ENCODE measurements at regions not wholly inside any gene's neighbourhood (a gene's known extent, or its start where the extent isn't known, plus 50 kb on each side); places are given as distances from the start of the nearest gene placed in this dataset.

- POLR2A ChIA-PET = no interaction called here
- Histone ChIP-seq H3K27me3 (ENCODE audit: insufficient read depth, low read length) (peaks cover 52% of the 10 kb centered on the region), H2AFZ (ENCODE audit: low read depth, low read length, poor library complexity, severe bottlenecking) (no peak overlapping the region), H3K36me3 (ENCODE audit: control insufficient read depth in 1 of 2, insufficient read depth in 2 of 2, low read length in 2 of 2) (no peaks in the 10 kb centered on the region), H4K20me1 (ENCODE audit: insufficient read depth) (no peaks in the 10 kb centered on the region), H3K9me2 (ENCODE audit: insufficient read depth) (no peaks in the 10 kb centered on the region), H3K9me3 (ENCODE audit: control insufficient read depth in 1 of 2, insufficient read depth in 1 of 2, low read depth in 1 of 2, low read length in 2 of 2) (no peaks in the 10 kb centered on the region), H3K4me3 (replicated peaks in 1 of 2; ENCODE audit: low read depth in 1 of 2, low read length in 2 of 2) (no peak overlapping the region), H3K27ac (ENCODE audit: low read depth, low read length) (no peak overlapping the region), H3K9ac (ENCODE audit: low read length) (no peak overlapping the region), H3K4me1 (ENCODE audit: control insufficient read depth in 1 of 2, insufficient read depth in 2 of 2, low read length in 2 of 2) (no peaks in the 10 kb centered on the region), H3K4me2 (ENCODE audit: low read length) (no peak overlapping the region), H3K79me2 (ENCODE audit: insufficient read depth, low read length) (no peaks in the 10 kb centered on the region)
- RAD21 ChIA-PET (ENCODE audit: low non-redundant PET in 1 of 2, low total read pairs in 2 of 2, uncharacterized antibody in 2 of 2, unreplicated experiment in 2 of 2) = no interaction called here
- no peak for DNase-seq (ENCODE audit: low read depth, low spot score)
- BruUV-seq (replicated peaks) = no TSS peak
- intact Hi-C loops (cut with micrococcal nuclease) = no loop called here
- TF ChIP-seq ZBTB33 (IDR thresholded peaks at IDR 0.05; ENCODE audit: extremely low read depth, insufficient replicate concordance, low read length) (no peak), CEBPB (IDR thresholded peaks at IDR 0.05; ENCODE audit: low read depth) (no peak), SP1 (IDR thresholded peaks at IDR 0.05; ENCODE audit: low read depth) (no peak), FOSL1 (IDR thresholded peaks at IDR 0.05; ENCODE audit: low read depth) (no peak), YY1 (IDR thresholded peaks at IDR 0.05; ENCODE audit: extremely low read depth, insufficient replicate concordance, low read depth, low read length) (no peak), POLR2AphosphoS5 (IDR thresholded peaks at IDR 0.05; ENCODE audit: low read depth, low read length) (no peak), SRF (IDR thresholded peaks at IDR 0.05; ENCODE audit: low read depth) (no peak), MAX (IDR thresholded peaks at IDR 0.05) (no peak), JUND (IDR thresholded peaks at IDR 0.05) (no peak), CTCF (IDR thresholded peaks at IDR 0.05 in 2 of 3, conservative IDR thresholded peaks at IDR 0.05 in 1 of 3; ENCODE audit: borderline replicate concordance in 1 of 3, insufficient read depth in 1 of 3, low read depth in 2 of 3, low read length in 2 of 3) (no peak), EZH2phosphoT487 (IDR thresholded peaks at IDR 0.05; ENCODE audit: borderline replicate concordance) (no peak), SIN3A (IDR thresholded peaks at IDR 0.05; ENCODE audit: low read depth) (no peak), ELF1 (IDR thresholded peaks at IDR 0.05; ENCODE audit: borderline replicate concordance, low read depth) (no peak), ZNF274 (IDR thresholded peaks at IDR 0.05; ENCODE audit: low read depth, low read length) (no peak), EGR1 (IDR thresholded peaks at IDR 0.05; ENCODE audit: low read depth) (no peak), REST (IDR thresholded peaks at IDR 0.05; ENCODE audit: low read depth) (no peak), TCF7L2 (IDR thresholded peaks at IDR 0.05; ENCODE audit: borderline replicate concordance, extremely low read depth, insufficient read depth, insufficient read length) (no peak), ZFX (IDR thresholded peaks at IDR 0.05) (no peak), CBX3 (IDR thresholded peaks at IDR 0.05; ENCODE audit: low read depth) (no peak), RAD21 (IDR thresholded peaks at IDR 0.05; ENCODE audit: low read depth) (no peak)
- CTCF ChIA-PET = no interaction called here
- no peak for ATAC-seq
These were observed 168.7 kb downstream of the RRAGC start for GRCh38 chr1:38690790-38691449.
